RPMI7951 (cell line): ENCODE measurements at regions not wholly inside any gene's neighbourhood (a gene's known extent, or its start where the extent isn't known, plus 50 kb on each side); places are given as distances from the start of the nearest gene placed in this dataset.
"Not testable (repeated sequence)": the region's sequence is repeated elsewhere in the genome, so short reads cannot be mapped to it uniquely, and the experiment has no call there.

Experiments
- DNase-seq: peaks from one replicate; pipeline ENCODE4 v3.0.0-alpha.2; 2012; ENCODE audit warnings: low read depth

GRCh38 chr7:84735677-84736076 lies 451.2 kb downstream of the SEMA3D start:
- DNase-seq, result no peak

GRCh38 chr7:84735011-84735410 lies 451.8 kb downstream of the SEMA3D start:
- no peak for DNase-seq

- not testable (repeated sequence) for DNase-seq
Observed at GRCh38 chr7:84733976-84734375, 452.9 kb downstream of the SEMA3D start.

- not testable (repeated sequence) for DNase-seq
Observed at GRCh38 chr7:84730864-84731263, 456.0 kb downstream of the SEMA3D start.

GRCh38 chr7:84729284-84729683 lies 457.6 kb downstream of the SEMA3D start:
- no peak for DNase-seq

GRCh38 chr7:84722734-84723133 lies 464.1 kb downstream of the SEMA3D start:
- no peak for DNase-seq

- no peak for DNase-seq
Observed at GRCh38 chr7:84722086-84722485, 464.8 kb downstream of the SEMA3D start.

- no peak for DNase-seq
Observed at GRCh38 chr7:84720456-84721097, 466.3 kb downstream of the SEMA3D start.

GRCh38 chr7:84714765-84715164 lies 472.1 kb downstream of the SEMA3D start:
- DNase-seq, result no peak

GRCh38 chr7:84712374-84713121 lies 474.3 kb downstream of the SEMA3D start:
- no peak for DNase-seq

GRCh38 chr7:84710538-84710937 lies 476.3 kb downstream of the SEMA3D start:
- not testable (repeated sequence) for DNase-seq

GRCh38 chr7:84705706-84706105 lies 481.1 kb downstream of the SEMA3D start:
- no peak for DNase-seq

- DNase-seq, result no peak
Observed at GRCh38 chr7:84705079-84705478, 481.8 kb downstream of the SEMA3D start.

GRCh38 chr7:84704380-84704779 lies 482.5 kb downstream of the SEMA3D start:
- no peak for DNase-seq

- peak; percentile 97 for DNase-seq
Observed at GRCh38 chr7:84701524-84702306, 485.1 kb downstream of the SEMA3D start.

- DNase-seq, result peak; percentile 4
Observed at GRCh38 chr7:84700563-84701370, 486.1 kb downstream of the SEMA3D start.

GRCh38 chr7:84697506-84697905 lies 489.4 kb downstream of the SEMA3D start:
- DNase-seq, result peak; percentile 31

- DNase-seq, result no peak
Observed at GRCh38 chr7:84693483-84693882, 493.4 kb downstream of the SEMA3D start.

- peak; percentile 61 for DNase-seq
Observed at GRCh38 chr7:84688671-84689070, 494.1 kb upstream of the SEMA3A start.

- peak; percentile 25 for DNase-seq
Observed at GRCh38 chr7:84686373-84686772, 491.8 kb upstream of the SEMA3A start.

GRCh38 chr7:84684836-84685480 lies 490.4 kb upstream of the SEMA3A start:
- DNase-seq, result no peak
